H1 (cell line): ENCODE measurements at regions not wholly inside any gene's neighbourhood (a gene's known extent, or its start where the extent isn't known, plus 50 kb on each side); places are given as distances from the start of the nearest gene placed in this dataset.

Source experiments
- CTCF ChIA-PET: fragments of 300-600 bp; sonication (Branson Sonifier 250); formaldehyde crosslinking; loops from one replicate; lab custom pipeline; 2021; ENCODE audit not compliant: partially characterized antibody; lab: Charles Lee
- POLR2A ChIA-PET: fragments of 300-600 bp; sonication (Branson Sonifier 250); formaldehyde crosslinking; loops from one replicate; lab custom pipeline; 2021; ENCODE audit warnings: inconsistent platforms; ENCODE audit not compliant: partially characterized antibody; lab: Charles Lee
- DNase-seq, 2 experiments: peaks; one replicate each; pipeline versions ENCODE4 v3.0.0 to v3.0.0-alpha.2; 2010 to 2022; ENCODE audit warnings: low spot score in 2 of 2, low read depth in 1 of 2, mixed read lengths in 1 of 2
- FAIRE-seq: peaks from 2 replicates; lab custom pipeline; 2011; peaks lifted over from hg19 to GRCh38; lab: Jason Lieb, UNC
- H2AFZ ChIP-seq: 2 replicates; pipeline ENCODE4 v1.8.1; 2012; ENCODE audit warnings: low read length, inconsistent platforms
- H2AK5ac ChIP-seq: 2 replicates; pipeline ENCODE4 v1.6.1; 2013; ENCODE audit warnings: low read depth, low read length
- H2BK120ac ChIP-seq: replicated peaks from 2 replicates; pipeline ENCODE3; 2013; ENCODE audit warnings: low read depth, low read length, inconsistent platforms
- H2BK12ac ChIP-seq: 2 replicates; pipeline ENCODE4 v1.6.1; 2013; ENCODE audit warnings: low read depth, low read length
- H2BK15ac ChIP-seq: 2 replicates; pipeline ENCODE4 v1.6.1; 2013; ENCODE audit warnings: low read length
- H2BK20ac ChIP-seq: 2 replicates; pipeline ENCODE4 v1.6.1; 2013; ENCODE audit warnings: low read length
- H2BK5ac ChIP-seq: 2 replicates; pipeline ENCODE4 v1.6.1; 2013; ENCODE audit warnings: low read depth, low read length
- H3K14ac ChIP-seq: 2 replicates; pipeline ENCODE4 v1.6.1; 2013; ENCODE audit warnings: inconsistent platforms; ENCODE audit not compliant: insufficient read length
- H3K18ac ChIP-seq: 2 replicates; pipeline ENCODE4 v1.6.1; 2013; ENCODE audit warnings: low read length; ENCODE audit errors: extremely low read depth
- H3K23ac ChIP-seq: 2 replicates; pipeline ENCODE4 v1.6.1; 2013; ENCODE audit warnings: inconsistent platforms; ENCODE audit not compliant: insufficient read length
- H3K23me2 ChIP-seq: 2 replicates; pipeline ENCODE4 v1.6.1; 2013; ENCODE audit warnings: low read depth, low read length
- H3K27ac ChIP-seq: 2 replicates; pipeline ENCODE4 v1.6.1; 2011; ENCODE audit warnings: low read depth, low read length, inconsistent platforms
- H3K27me3 ChIP-seq, 4 experiments: replicated peaks in 1 of 4; 1 replicate in 1 of 4; 2 replicates in 3 of 4; pipeline versions ENCODE4 v1.6.1 to v1.8.1; 2011 to 2013; ENCODE audit warnings: low read length in 3 of 4, mild to moderate bottlenecking in 3 of 4, inconsistent platforms in 2 of 4, mixed read lengths in 2 of 4, moderate library complexity in 1 of 4; ENCODE audit not compliant: control insufficient read depth in 3 of 4, insufficient read depth in 3 of 4; ENCODE audit errors: extremely low read depth in 1 of 4
- H3K36me3 ChIP-seq, 4 experiments: 2 replicates each; pipeline versions ENCODE4 v1.6.1 to v1.8.1; 2011 to 2013; ENCODE audit warnings: mild to moderate bottlenecking in 4 of 4, low read length in 3 of 4, moderate library complexity in 2 of 4, control low read depth in 1 of 4, inconsistent platforms in 1 of 4; ENCODE audit not compliant: insufficient read depth in 4 of 4, control insufficient read depth in 2 of 4
- H3K4ac ChIP-seq: replicated peaks from 2 replicates; pipeline ENCODE3; 2013; ENCODE audit warnings: low read length, low read depth, mixed read lengths, inconsistent platforms; ENCODE audit not compliant: insufficient read length
- H3K4me1 ChIP-seq, 4 experiments: replicated peaks in 1 of 4; 1 replicate in 1 of 4; 2 replicates in 3 of 4; pipeline versions ENCODE4 v1.6.1 to v1.8.1; 2011 to 2013; ENCODE audit warnings: low read length in 3 of 4, inconsistent platforms in 2 of 4, mixed read lengths in 1 of 4; ENCODE audit not compliant: insufficient read depth in 4 of 4, control insufficient read depth in 3 of 4
- H3K4me2 ChIP-seq, 2 experiments: 2 replicates each; pipeline versions ENCODE4 v1.6.1 to v1.8.1; 2011 to 2013; ENCODE audit warnings: low read depth in 2 of 2, low read length in 2 of 2, control low read depth in 1 of 2, inconsistent platforms in 1 of 2, mild to moderate bottlenecking in 1 of 2; ENCODE audit not compliant: insufficient read depth in 1 of 2
- H3K4me3 ChIP-seq, 4 experiments: fragments of 200-600, 300-600 bp in 1 of 4; sonication (generic), shearing (Covaris generic), sonication (Bioruptor Twin) in 1 of 4; 2 replicates each; pipeline versions ENCODE4 v1.5.1 to v1.8.1; 2011 to 2016; ENCODE audit warnings: low read length in 4 of 4, low read depth in 3 of 4, control low read depth in 2 of 4, inconsistent platforms in 2 of 4, mild to moderate bottlenecking in 2 of 4, mixed read lengths in 1 of 4, moderate library complexity in 1 of 4; ENCODE audit not compliant: insufficient read depth in 2 of 4; ENCODE audit errors: extremely low read depth in 1 of 4
- H3K56ac ChIP-seq: replicated peaks from 2 replicates; pipeline ENCODE3; 2013; ENCODE audit warnings: low read depth, mild to moderate bottlenecking, mixed read lengths, low read length, inconsistent platforms; ENCODE audit not compliant: insufficient read length
- H3K79me1 ChIP-seq: 2 replicates; pipeline ENCODE4 v1.6.1; 2013; ENCODE audit warnings: low read depth, low read length, control low read depth
- H3K79me2 ChIP-seq, 2 experiments: 2 replicates each; pipeline versions ENCODE4 v1.6.1 to v1.8.1; 2012 to 2013; ENCODE audit warnings: low read length in 2 of 2, mild to moderate bottlenecking in 2 of 2, inconsistent platforms in 1 of 2; ENCODE audit not compliant: insufficient read depth in 2 of 2, control insufficient read depth in 1 of 2
- H3K9ac ChIP-seq, 4 experiments: replicated peaks in 1 of 4; 1 replicate in 1 of 4; 2 replicates in 3 of 4; pipeline versions ENCODE4 v1.6.1 to v1.8.1; 2011 to 2013; ENCODE audit warnings: low read depth in 3 of 4, low read length in 3 of 4, control low read depth in 2 of 4, mild to moderate bottlenecking in 2 of 4, moderate library complexity in 2 of 4, inconsistent platforms in 1 of 4; ENCODE audit errors: extremely low read depth in 1 of 4
- H3K9me3 ChIP-seq, 2 experiments: 2 replicates each; pipeline versions ENCODE4 v1.6.1 to v1.8.1; 2012 to 2013; ENCODE audit warnings: mild to moderate bottlenecking in 2 of 2, moderate library complexity in 2 of 2, control low read depth in 1 of 2, inconsistent platforms in 1 of 2, low read depth in 1 of 2, low read length in 1 of 2, mixed read lengths in 1 of 2; ENCODE audit not compliant: insufficient read depth in 2 of 2
- H4K20me1 ChIP-seq, 2 experiments: replicated peaks in 1 of 2; 2 replicates each; pipeline versions ENCODE3 to v1.8.1; 2011 to 2013; ENCODE audit warnings: inconsistent platforms in 2 of 2, low read length in 2 of 2, mild to moderate bottlenecking in 1 of 2; ENCODE audit not compliant: insufficient read depth in 2 of 2, control insufficient read depth in 1 of 2
- H4K5ac ChIP-seq: 2 replicates; pipeline ENCODE4 v1.6.1; 2013; ENCODE audit warnings: low read length, low read depth, mixed read lengths, inconsistent platforms; ENCODE audit not compliant: insufficient read length
- H4K8ac ChIP-seq: 2 replicates; pipeline ENCODE4 v1.8.0; 2013; ENCODE audit warnings: mild to moderate bottlenecking, moderate library complexity, low read length, inconsistent platforms; ENCODE audit not compliant: insufficient read depth; ENCODE audit errors: extremely low read depth
- H4K91ac ChIP-seq: replicated peaks from 2 replicates; pipeline ENCODE3; 2013; ENCODE audit warnings: low read length, mixed read lengths, inconsistent platforms; ENCODE audit not compliant: insufficient read length
- ASH2L ChIP-seq: fragments of 200-600, 300-600 bp; sonication (generic); IDR thresholded peaks from one replicate; pipeline ENCODE4 v1.7.1; 2017; ENCODE audit warnings: low read length
- BRCA1 ChIP-seq: IDR thresholded peaks from 2 replicates; pipeline ENCODE4 v1.6.1; 2012; ENCODE audit warnings: low read depth, low read length, improper control_type of control experiment
- CEBPB ChIP-seq: IDR thresholded peaks from 2 replicates; pipeline ENCODE4 v1.6.1; 2012; ENCODE audit warnings: low read depth, low read length
- CHD2 ChIP-seq: IDR thresholded peaks from 2 replicates; pipeline ENCODE4 v1.6.1; 2012; ENCODE audit warnings: low read length, improper control_type of control experiment
- HDAC6 ChIP-seq: IDR thresholded peaks from one replicate; pipeline ENCODE4 v1.7.1; 2012; ENCODE audit warnings: low read depth, mild to moderate bottlenecking, inconsistent platforms, low read length, moderate library complexity
- JUN ChIP-seq: IDR thresholded peaks from 2 replicates; pipeline ENCODE4 v1.6.1; 2011; ENCODE audit warnings: low read depth, mild to moderate bottlenecking, improper control_type of control experiment, low read length
- KDM5A ChIP-seq: fragments of 200-600 bp; IDR thresholded peaks from 2 replicates; pipeline ENCODE4 v1.7.1; 2012; ENCODE audit warnings: mild to moderate bottlenecking, low read length, inconsistent platforms, mixed read lengths
- POLR2AphosphoS5 ChIP-seq: IDR thresholded peaks from 2 replicates; pipeline ENCODE4 v1.6.1; 2011; ENCODE audit warnings: low read depth, low read length
- RAD21 ChIP-seq, 2 experiments: IDR thresholded peaks in 1 of 2; conservative IDR thresholded peaks in 1 of 2; 2 replicates each; pipeline ENCODE4 v1.6.1; 2011; ENCODE audit warnings: low read depth in 2 of 2, low read length in 2 of 2, improper control_type of control experiment in 1 of 2, inconsistent platforms in 1 of 2, mild to moderate bottlenecking in 1 of 2, moderate library complexity in 1 of 2
- WGBS, 2 experiments: shearing (Covaris generic) in 1 of 2; methylation state at CpG; one replicate each; pipeline versions ENCODE4 v1.1.6 to v1.1.7; 2013 to 2015; ENCODE audit warnings: low lambda C conversion rate in 2 of 2, mixed read lengths in 2 of 2, inconsistent platforms in 1 of 2, low coverage in 1 of 2, missing lambda C conversion rate in 1 of 2; ENCODE audit not compliant: insufficient replicate concordance in 2 of 2, insufficient coverage in 1 of 2, insufficient read length in 1 of 2; ENCODE audit errors: extremely low coverage in 1 of 2, missing lambda C conversion rate in 1 of 2; 5-methylcytosine and 5-hydroxymethylcytosine counted together
- TF ChIP-seq, protein P1 (sequence below): IDR thresholded peaks from 2 replicates; pipeline ENCODE4 v1.6.1; 2012; ENCODE audit warnings: low read length, inconsistent platforms
- TF ChIP-seq, protein P2 (sequence below): IDR thresholded peaks from 2 replicates; pipeline ENCODE4 v1.6.1; 2011; ENCODE audit warnings: low read depth, mild to moderate bottlenecking, low read length; ENCODE audit not compliant: insufficient read depth

DNA sequence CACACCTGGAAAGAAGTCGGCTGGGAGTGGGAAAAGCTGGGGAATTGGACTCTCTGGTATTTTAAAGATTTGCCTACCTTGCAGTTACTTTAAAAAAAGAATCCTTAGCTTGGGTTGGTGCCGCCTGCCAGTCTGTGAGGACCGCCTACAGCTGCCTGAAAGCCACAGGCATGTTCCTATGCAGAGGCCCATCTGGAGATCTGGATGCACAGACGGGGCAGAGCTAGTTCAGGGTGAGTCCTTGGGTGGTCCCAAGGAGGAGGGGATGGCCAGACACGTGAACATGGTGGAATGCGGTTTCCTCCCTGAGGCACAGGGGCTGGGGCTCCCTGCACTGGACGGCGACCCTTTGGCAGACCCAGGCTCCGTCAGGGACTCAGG lies 113.2 kb upstream of the IQSEC1 start:
- DNase-seq: no peak
- Histone ChIP-seq H2BK12ac (no peak overlapping the region), H3K4me2 (no peak overlapping the region), H3K23me2 (no peaks in the 10 kb centered on the region), H4K91ac (no peak overlapping the region), H3K4ac (no peak overlapping the region), H2AK5ac (no peak overlapping the region), H4K5ac (no peak overlapping the region), H2BK20ac (no peak overlapping the region), H3K23ac (no peak overlapping the region), H3K36me3 (no peaks in the 10 kb centered on the region), H3K79me1 (no peaks in the 10 kb centered on the region), H3K9ac (no peak overlapping the region), H3K9me3 (no peaks in the 10 kb centered on the region), H3K27me3 (no peaks in the 10 kb centered on the region), H3K27ac (no peak overlapping the region), H2AFZ (no peak overlapping the region), H2BK120ac (no peak overlapping the region), H2BK15ac (no peak overlapping the region), H3K14ac (no peak overlapping the region), H4K20me1 (no peaks in the 10 kb centered on the region), H3K79me2 (no peaks in the 10 kb centered on the region), H2BK5ac (no peak overlapping the region), H4K8ac (no peak overlapping the region), H3K4me1 (peaks cover 0 to 2% (median 0%) of the 10 kb centered on the region in 4 experiments; a peak in 1 of 7 replicates), H3K18ac (no peak overlapping the region), H3K4me3 (no peak overlapping the region), H3K56ac (no peak overlapping the region)
- CTCF ChIA-PET: interaction anchor here (1.5 to 3.5 kb wide), 4 partner anchors 7 to 20 kb away, joined by 5 to 12 read pairs (median 6); no protein-coding TSS in a partner anchor
- POLR2A ChIA-PET: no interaction called here
- WGBS, 2 experiments: 93% methylated on average over 8 of the region's 9 CpGs; no CpG with 5 or more reads in 1 of the 2 experiments
- no peak for FAIRE-seq
- no peak for TF ChIP-seq HDAC6
- TF ChIP-seq CHD2: no peak
- TF ChIP-seq KDM5A: no peak
- TF ChIP-seq, protein P1, sequence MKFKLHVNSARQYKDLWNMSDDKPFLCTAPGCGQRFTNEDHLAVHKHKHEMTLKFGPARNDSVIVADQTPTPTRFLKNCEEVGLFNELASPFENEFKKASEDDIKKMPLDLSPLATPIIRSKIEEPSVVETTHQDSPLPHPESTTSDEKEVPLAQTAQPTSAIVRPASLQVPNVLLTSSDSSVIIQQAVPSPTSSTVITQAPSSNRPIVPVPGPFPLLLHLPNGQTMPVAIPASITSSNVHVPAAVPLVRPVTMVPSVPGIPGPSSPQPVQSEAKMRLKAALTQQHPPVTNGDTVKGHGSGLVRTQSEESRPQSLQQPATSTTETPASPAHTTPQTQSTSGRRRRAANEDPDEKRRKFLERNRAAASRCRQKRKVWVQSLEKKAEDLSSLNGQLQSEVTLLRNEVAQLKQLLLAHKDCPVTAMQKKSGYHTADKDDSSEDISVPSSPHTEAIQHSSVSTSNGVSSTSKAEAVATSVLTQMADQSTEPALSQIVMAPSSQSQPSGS: no peak
- TF ChIP-seq ASH2L: no peak
- TF ChIP-seq JUN: no peak
- TF ChIP-seq, protein P2, sequence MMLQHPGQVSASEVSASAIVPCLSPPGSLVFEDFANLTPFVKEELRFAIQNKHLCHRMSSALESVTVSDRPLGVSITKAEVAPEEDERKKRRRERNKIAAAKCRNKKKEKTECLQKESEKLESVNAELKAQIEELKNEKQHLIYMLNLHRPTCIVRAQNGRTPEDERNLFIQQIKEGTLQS: no peak
- TF ChIP-seq POLR2AphosphoS5: no peak
- no peak for TF ChIP-seq BRCA1
- TF ChIP-seq CEBPB: no peak
- no peak for TF ChIP-seq RAD21 (IDR thresholded peaks at IDR 0.05 in 1 of 2, conservative IDR thresholded peaks at IDR 0.05 in 1 of 2; ENCODE audit: low read depth in 2 of 2, low read length in 2 of 2)
